ENCODE measurements at regions not wholly inside any gene's neighbourhood (a gene's known extent, or its start where the extent isn't known, plus 50 kb on each side); places are given as distances from the start of the nearest gene placed in this dataset.

- no peak for DNase-seq
Measured at GRCh38 chr16:49216593-49216992, 65.0 kb downstream of the CBLN1 start.

GRCh38 chr16:49213594-49213993 lies 68.0 kb downstream of the CBLN1 start:
- no peak for DNase-seq

DNA sequence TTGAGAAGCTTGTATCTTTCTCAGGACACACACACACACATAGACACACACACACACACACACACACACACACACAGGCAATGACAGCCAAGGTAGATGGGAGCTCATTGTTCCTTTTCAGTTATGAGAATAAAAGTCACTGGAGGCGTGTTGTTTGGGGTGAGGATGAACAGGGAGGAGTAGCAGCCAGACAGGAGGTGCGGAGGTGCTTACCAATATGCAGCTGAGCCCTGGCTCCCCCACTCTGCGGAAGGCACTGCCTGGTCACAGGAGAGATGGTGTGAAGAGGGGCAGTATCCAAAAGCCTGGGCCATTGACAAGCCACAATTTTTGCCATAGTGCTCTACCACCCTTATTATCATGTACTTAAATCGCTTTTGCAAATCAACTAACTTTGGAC lies 77.4 kb downstream of the CBLN1 start:
- no peak for DNase-seq

DNA sequence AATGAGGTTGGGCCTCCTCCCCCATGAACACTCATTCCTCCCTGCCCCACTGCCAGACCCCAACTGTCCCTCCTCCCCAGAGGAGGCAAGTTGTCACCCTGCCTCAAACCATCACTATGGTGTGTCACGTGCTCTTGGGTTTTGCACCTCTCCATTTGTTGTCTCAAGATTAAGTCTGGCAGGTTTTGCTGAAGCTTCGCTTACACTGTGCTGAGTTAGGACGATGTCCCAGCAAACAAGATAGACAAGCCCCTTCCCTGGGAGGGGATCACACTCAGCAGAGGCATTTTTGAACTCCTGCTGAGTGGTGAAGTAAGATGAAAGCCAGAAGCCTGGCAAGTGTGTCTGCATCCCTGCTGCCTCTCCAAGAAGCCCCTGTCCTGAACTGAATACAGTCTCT lies 78.3 kb downstream of the CBLN1 start:
- no peak for DNase-seq

- no peak for DNase-seq
Measured at GRCh38 chr16:49201118-49201517, 80.5 kb downstream of the CBLN1 start.

- no peak for DNase-seq
Measured at GRCh38 chr16:49200223-49200820, 81.3 kb downstream of the CBLN1 start.

DNA sequence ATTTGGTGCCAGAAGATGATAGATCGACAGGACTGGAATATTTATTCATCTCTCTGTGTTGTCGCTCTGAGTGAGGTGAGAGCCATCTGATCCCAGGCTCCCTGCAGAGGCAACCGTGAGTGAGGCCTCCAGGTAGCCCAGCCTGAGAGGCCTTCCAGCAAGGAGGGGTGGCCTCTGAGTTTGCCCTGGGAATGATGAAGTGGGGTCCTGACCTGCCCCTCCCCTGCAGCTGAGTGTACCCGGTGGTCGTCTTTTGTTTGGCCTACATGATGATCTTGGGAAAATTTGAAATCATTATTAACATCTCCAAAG lies 86.4 kb downstream of the CBLN1 start:
- no peak for DNase-seq

DNA sequence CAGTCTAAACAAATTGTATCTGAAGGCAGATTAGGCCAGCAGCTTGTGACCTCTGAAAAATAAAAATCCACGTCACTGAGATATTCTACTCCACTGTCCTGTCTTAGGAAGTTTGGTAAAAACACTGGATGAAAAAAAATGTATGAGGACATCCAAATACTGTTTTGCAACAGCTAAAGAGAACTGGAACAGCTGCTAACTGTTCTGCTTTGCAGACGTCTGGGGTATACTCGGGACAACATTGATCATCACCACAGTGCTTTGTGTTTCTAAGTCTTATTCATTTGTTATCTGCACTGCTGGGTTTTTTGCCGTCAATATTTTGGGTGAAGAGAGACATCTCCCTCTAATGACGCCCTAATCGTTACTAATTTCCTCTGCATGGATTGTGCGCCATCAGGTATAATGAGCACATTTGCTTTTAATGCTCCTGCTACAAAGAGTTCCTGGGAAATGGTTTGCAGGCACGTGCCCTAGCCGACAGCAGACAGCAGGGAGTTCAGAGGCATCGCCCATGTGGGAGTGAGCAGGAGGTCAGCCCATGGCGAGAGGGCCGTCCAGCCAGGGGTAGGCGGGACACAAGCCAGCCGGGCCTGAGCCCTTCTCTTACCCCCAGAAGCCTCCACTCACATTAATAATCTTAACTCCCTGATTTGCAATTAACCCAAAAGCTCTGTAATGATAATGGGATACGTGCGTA lies 87.0 kb downstream of the CBLN1 start:
- no peak for DNase-seq

GRCh38 chr16:49193596-49193995 lies 88.0 kb downstream of the CBLN1 start:
- DNase-seq, result no peak

GRCh38 chr16:49189286-49189685 lies 92.4 kb downstream of the CBLN1 start:
- no peak for DNase-seq

DNA sequence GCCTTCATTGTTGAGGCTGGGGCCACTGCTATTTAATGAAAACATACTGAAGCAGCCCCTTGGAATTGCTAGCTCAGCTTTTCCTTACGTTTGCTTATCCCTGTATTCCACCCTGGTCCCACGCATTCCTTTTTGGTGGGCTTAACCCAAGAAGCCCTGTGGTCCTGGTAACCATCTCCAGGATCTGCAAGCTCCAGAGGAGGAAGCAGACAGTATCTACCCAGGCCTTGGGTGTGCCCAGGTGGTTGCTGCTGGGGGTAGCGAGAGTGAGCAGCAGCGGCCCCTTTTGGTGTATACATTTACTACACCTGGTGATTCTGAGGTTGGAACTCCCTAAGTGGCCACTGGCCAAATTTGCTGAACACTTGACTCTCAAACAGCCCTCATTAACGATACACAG lies 97.7 kb downstream of the CBLN1 start:
- DNase-seq, result peak in 1 of 3 donors; percentile 1

DNA sequence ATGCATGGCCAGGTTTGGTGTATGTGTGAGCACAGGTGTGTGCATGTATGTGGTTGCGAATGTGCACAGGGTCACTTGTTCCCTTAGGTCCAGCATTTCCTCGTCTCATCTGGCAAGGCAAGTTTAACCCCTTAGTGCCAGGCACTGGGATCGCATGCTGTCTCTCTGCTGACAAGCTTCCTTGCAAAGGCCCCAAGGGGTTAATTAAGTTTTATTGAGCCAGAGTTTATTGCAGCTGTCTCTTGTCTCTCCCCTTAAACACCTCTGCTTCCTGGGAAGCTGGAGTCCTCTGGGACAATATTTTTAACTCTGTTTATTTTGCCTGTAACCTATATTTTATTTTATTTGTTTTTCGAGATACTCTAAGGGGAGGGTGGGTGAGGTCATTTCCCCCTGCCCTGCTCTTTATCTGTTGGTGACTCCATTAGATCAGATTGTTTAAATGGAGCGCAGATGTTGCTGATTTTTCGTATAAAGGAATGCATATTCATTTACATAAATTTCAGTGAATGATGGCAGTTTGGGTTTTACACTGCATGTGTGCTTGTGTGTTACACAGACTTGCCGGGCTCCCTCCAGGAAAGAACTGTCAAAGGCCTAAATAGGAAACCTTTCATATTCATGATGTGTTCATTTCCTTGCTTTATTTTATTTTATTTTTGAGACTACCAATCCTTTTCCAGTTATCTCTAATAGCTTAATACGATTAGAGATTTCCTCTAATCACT lies 99.7 kb downstream of the CBLN1 start:
- DNase-seq, result no peak

GRCh38 chr16:49179714-49180330 lies 101.8 kb downstream of the CBLN1 start:
- DNase-seq, result no peak

DNA sequence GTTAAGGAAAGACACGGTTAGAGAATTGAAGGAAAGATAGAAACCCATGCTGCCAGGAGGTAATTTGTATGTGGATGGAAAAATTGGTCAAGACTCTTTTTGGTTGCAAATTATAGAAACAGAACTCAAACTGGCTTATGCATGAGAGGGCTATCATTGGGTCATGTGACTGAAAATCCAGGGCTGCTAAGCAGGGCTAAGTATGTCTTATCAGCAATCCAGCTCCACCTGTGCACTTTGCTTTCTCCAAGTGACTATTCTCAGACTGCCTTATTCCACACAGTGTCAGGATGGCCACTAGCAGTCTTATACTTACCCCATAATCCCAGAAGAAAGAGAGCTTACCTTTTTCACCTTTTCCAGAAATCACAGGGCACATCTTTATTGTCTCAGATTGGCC lies 113.5 kb downstream of the CBLN1 start:
- DNase-seq, result no peak

GRCh38 chr16:49165025-49165424 lies 116.6 kb downstream of the CBLN1 start:
- no peak for DNase-seq

DNA sequence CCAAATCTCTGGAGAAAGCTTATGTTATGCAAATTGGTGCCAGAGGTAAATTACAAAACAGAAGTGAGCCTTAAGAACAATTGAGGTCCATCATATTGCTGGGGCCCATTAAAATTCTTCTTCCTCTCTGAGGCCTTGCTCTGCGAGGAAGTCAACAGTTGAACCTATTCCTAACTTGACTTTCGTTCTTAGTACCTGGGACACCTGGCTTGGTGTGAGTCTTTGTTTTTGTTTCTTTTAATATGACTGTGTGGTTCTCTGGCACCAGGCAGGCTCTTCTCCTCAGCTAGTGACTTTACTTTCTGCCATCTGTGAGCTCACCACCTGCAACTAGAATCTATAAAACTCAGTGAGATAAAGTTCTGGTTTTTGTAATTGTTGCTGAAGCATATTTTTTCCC lies 120.4 kb downstream of the CBLN1 start:
- no peak for DNase-seq

- peak in 2 of 3 donors; percentile 3 to 13 for DNase-seq
Measured at GRCh38 chr16:49158029-49158642, 123.5 kb downstream of the CBLN1 start.

DNA sequence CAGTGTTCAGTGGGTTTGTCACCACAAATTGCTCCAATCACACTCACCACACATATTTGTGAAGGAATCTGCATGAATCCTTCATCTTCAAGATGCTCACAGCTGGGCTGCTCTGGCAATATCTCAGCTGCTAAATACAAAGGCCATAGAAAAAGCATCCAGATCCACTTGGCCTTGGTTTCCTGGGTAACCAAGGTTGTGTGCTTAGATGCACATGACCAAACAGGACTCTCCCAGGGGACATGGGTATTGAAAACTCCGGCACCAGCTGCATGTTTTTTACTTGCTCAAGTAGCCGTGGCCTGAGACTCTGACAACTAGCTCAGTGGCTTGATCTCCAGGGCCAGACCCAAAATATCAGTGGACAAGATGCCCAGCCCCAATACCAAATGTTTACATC lies 131.3 kb downstream of the CBLN1 start:
- no peak for DNase-seq

GRCh38 chr16:49148410-49148809 lies 133.2 kb downstream of the CBLN1 start:
- DNase-seq, result no peak

DNA sequence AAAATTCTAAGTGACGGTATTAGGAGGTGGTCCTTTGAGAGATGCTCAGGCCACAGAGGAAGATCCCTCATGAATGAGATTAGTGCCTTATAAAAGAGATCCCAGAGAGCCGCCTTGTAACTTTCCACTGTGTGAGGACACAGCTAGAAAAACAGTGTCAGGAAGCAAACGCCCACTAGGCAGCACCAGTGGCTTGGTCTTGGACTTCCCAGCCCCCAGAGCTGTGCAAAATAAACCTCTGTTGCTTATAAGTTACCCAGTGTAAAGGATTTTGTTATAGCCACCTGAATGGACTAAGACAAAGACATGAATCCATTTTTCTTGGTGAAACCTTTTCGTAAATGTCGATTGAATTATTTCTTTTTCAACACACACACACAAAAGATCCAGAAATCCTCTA lies 141.0 kb downstream of the CBLN1 start:
- DNase-seq, result no peak

- DNase-seq, result no peak
Measured at GRCh38 chr16:49130397-49130796, 151.2 kb downstream of the CBLN1 start.

DNA sequence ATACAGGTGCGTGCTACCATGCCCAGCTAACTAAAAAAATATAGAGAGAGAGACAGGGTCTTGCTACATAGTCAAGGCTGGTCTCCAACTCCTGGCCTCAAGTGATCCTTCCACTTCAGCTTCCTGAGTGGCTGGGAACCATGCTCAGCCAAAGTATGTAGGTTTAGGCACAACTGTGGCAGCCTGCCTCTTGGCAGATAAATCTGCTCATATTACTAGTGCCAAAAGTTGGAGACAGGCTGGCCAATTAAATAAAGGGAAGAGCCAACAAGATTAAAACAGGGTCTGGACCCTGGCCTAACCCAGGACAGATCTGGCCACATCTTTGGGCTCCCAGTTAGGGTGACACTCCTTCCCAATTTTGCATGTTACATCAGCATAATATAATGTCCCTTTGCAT lies 151.7 kb downstream of the CBLN1 start:
- no peak for DNase-seq

DNA sequence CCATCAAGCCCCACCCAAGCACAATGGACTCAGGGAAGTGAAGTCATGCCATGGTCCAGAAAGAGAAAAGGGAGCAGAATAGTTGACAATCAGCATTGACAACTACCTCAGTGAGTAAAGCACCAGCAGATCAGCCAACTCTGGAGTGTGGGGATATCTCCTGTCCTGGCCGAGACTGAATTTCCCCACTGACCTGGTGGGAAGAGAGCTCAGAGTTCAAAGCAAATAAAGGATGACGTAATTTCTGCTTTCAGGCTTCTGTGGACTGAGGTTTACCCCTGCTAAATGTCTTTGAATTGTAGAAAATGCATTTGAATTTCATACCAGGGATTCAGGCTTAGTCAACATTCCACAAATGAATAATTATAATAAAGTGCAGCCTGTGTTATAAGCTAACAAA lies 152.9 kb downstream of the CBLN1 start:
- no peak for DNase-seq

DNA sequence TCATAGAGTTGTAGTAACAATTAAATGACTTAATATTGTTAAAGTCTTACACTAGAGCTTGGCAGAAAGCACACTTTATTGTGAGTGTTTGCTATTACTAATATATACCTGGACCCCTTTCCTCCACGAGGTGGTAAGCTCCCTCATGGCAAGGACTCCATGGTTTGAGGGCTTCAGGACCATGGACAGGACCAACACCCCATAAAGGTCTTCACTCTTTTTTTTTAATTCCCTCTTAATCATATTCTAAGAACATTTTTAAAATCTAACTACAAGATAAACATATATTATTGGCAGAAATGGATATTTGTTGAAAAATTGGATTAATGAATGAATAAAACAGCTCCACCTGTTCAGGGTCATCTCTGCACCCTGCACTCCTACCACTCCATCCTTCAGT lies 154.5 kb downstream of the CBLN1 start:
- DNase-seq, result no peak

All from suppressor macrophage treated with lipopolysaccharide for 1 hour (primary cell).